Neural crest cell (in vitro differentiated cells): ENCODE measurements at regions not wholly inside any gene's neighbourhood (a gene's known extent, or its start where the extent isn't known, plus 50 kb on each side); places are given as distances from the start of the nearest gene placed in this dataset.

Experiments used
- DNase-seq: peaks from one replicate; pipeline ENCODE4 v3.0.0; 2021; ENCODE audit warnings: low read depth, mixed read lengths, low spot score
- H3K27ac Mint-ChIP-seq: one replicate; pipeline ENCODE4 v1.8.0; 2021; ENCODE audit warnings: mild to moderate bottlenecking, mixed read lengths; ENCODE audit not compliant: unreplicated experiment
- H3K27me3 Mint-ChIP-seq: 2 replicates; pipeline ENCODE4 v1.8.0; 2021; ENCODE audit warnings: low read depth, mild to moderate bottlenecking, mixed read lengths
- H3K36me3 Mint-ChIP-seq: 2 replicates; pipeline ENCODE4 v1.8.0; 2021; ENCODE audit warnings: low read depth, mild to moderate bottlenecking, mixed read lengths
- H3K4me1 Mint-ChIP-seq: 2 replicates; pipeline ENCODE4 v1.8.0; 2021; ENCODE audit warnings: mixed read lengths
- H3K4me3 Mint-ChIP-seq: one replicate; pipeline ENCODE4 v1.8.0; 2021; ENCODE audit warnings: mild to moderate bottlenecking, mixed read lengths
- H3K9me3 Mint-ChIP-seq: 2 replicates; pipeline ENCODE4 v1.8.0; 2021; ENCODE audit warnings: mixed read lengths
- TF ChIP-seq, protein P1 (sequence below): fragments of 200-600 bp; sonication (generic); conservative IDR thresholded peaks from 2 replicates; pipeline ENCODE4 v1.5.0; 2021; ENCODE audit warnings: antibody characterized with exemption, mild to moderate bottlenecking

DNA sequence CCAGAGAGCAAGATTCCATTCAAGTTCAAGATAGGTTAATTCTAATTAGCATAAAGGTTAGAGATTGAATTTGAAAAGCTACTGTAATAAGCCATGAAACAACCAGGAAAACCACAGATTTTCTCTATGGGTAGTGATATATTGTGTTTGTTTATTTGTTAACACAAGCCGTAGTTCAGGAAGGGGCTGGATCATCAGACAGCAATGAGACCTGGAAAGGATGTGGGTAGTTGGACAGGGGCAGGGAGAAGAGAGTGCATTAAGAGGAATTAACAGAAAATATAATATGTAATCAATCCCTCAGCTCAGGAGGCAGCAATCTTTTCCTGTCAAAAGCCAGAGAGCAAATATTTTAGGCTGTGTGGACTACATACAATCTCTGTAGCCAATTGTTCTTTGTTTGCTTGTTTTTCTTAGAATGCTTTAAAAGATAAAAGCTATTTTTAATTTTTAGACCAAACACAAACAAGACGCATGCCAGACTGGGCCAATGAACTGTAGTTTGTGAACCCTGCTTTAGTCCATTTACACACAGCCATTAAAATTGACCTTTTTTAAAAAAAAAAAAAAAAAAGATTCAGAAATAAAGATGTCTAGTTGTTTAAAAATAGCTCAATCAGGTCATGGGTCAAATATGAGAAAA lies 398.7 kb upstream of the MARCKS start:
- H3K4me1 Mint-ChIP-seq: peaks cover 20% of the 10 kb centered on the region
- no peaks in the 10 kb centered on the region for H3K27me3 Mint-ChIP-seq
- peak overlapping the region; percentile 17 for H3K27ac Mint-ChIP-seq
- no peak for DNase-seq
- H3K4me3 Mint-ChIP-seq: no peak overlapping the region
- H3K9me3 Mint-ChIP-seq: peaks cover 3% of the 10 kb centered on the region
- H3K36me3 Mint-ChIP-seq: no peaks in the 10 kb centered on the region
- TF ChIP-seq, protein P1, sequence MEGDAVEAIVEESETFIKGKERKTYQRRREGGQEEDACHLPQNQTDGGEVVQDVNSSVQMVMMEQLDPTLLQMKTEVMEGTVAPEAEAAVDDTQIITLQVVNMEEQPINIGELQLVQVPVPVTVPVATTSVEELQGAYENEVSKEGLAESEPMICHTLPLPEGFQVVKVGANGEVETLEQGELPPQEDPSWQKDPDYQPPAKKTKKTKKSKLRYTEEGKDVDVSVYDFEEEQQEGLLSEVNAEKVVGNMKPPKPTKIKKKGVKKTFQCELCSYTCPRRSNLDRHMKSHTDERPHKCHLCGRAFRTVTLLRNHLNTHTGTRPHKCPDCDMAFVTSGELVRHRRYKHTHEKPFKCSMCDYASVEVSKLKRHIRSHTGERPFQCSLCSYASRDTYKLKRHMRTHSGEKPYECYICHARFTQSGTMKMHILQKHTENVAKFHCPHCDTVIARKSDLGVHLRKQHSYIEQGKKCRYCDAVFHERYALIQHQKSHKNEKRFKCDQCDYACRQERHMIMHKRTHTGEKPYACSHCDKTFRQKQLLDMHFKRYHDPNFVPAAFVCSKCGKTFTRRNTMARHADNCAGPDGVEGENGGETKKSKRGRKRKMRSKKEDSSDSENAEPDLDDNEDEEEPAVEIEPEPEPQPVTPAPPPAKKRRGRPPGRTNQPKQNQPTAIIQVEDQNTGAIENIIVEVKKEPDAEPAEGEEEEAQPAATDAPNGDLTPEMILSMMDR: no peak

DNA sequence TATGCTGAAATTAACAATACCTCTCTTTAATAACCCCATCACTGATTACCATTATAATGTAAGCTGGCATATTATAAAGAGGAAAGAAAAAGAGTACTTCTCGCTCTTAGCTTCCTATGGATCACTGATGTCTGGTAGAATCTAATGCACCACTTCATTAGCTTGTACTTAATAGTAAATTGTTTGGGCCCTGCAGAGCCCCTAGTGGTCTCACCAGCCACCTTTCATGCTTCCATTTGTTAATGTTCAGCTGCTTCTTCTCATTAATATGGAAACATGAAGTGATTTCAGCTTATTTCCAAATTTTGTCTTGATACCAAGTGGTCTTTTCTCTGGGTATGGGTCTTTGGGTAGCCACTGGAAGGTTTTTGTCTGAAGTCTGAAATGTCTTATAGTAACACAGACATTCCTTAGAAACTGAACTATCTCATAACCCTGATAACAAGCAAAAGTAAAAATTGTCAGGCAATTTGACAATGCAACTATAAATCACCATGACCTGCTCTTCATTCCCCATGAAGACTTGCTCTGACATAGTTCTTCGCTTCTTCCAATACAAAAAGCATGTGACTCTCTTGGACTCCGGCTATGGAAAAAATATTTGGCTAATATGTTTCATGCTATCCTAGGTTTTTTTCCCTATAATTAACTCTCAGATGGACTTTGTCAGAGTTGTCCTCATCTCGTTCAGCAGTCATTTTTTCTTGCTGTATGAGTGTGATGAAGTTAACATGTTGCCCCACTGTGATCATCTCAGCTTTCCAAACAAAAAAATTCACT lies 395.8 kb upstream of the MARCKS start:
- Mint-ChIP-seq H3K4me1 (peaks cover 20% of the 10 kb centered on the region), H3K9me3 (no peaks in the 10 kb centered on the region), H3K36me3 (no peaks in the 10 kb centered on the region), H3K27ac (no peak overlapping the region), H3K27me3 (no peaks in the 10 kb centered on the region), H3K4me3 (no peak overlapping the region)
- DNase-seq: no peak
- TF ChIP-seq, protein P1: peak; percentile 50

DNA sequence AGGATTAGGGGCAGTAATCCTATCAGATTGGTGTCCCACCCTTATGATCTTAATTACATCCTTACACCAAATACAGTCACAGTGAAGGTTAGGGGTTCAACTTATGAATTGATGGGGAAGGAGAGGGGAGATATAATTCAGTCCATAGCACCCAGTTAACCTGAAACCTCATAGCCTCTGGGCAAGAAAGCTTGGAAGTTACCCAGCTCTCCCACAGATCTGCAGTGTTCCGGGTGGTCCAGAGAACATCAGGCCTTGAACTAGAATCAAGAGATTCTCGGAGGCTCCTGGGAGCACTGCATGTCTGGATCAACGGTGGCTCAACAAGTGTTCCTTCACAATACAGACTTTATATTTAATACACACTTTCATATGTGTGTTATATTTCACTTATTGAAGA lies 392.6 kb upstream of the MARCKS start:
- TF ChIP-seq, protein P1: no peak
- DNase-seq: no peak
- Mint-ChIP-seq H3K27ac (no peak overlapping the region), H3K4me3 (no peak overlapping the region), H3K27me3 (no peaks in the 10 kb centered on the region), H3K4me1 (no peaks in the 10 kb centered on the region), H3K9me3 (peaks cover 4% of the 10 kb centered on the region), H3K36me3 (peaks cover 2% of the 10 kb centered on the region)

DNA sequence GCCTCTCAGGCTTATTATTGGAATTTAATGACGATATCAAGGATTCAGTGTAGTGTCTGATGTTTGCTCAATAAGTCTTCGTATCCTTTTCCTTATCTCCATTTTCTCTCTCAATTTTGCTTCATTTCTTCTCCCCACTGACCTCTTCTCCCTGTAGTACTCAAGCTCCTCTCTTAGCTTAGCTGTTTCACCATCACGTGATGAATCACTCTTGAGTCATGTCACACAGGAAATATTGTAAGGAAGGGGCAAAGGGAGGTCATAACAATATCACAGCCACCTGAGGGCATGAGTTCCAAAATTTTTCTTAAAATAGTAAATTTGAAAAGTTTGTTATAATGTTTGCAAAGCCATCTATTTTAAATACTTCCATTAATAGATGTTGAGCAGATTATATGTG lies 392.2 kb upstream of the MARCKS start:
- Mint-ChIP-seq H3K27me3 (no peaks in the 10 kb centered on the region), H3K4me1 (no peaks in the 10 kb centered on the region), H3K9me3 (peaks cover 4% of the 10 kb centered on the region), H3K27ac (no peak overlapping the region), H3K36me3 (peaks cover 2% of the 10 kb centered on the region), H3K4me3 (no peak overlapping the region)
- DNase-seq: no peak
- TF ChIP-seq, protein P1: no peak

DNA sequence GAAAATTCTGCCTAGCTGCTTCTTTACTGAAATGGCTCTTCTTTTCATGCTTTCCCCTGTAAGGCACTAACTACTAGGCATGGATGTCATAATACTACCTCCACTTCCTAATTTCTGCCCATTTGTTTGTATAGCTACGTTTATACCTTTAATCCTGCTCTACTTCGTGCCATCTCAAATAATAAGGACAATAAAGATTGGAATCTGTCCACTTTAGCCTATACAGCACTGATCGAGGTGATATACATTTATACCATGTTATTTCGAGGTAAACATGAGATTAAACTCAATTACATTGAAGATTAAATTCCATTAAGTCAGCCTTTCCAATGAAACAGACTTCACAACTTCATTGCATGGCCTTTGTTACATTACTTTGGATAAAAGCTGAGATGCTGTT lies 390.6 kb upstream of the MARCKS start:
- Mint-ChIP-seq H3K27me3 (no peaks in the 10 kb centered on the region), H3K27ac (no peak overlapping the region), H3K4me1 (no peaks in the 10 kb centered on the region), H3K9me3 (peaks cover 7% of the 10 kb centered on the region), H3K36me3 (peaks cover 2% of the 10 kb centered on the region), H3K4me3 (no peak overlapping the region)
- no peak for DNase-seq
- TF ChIP-seq, protein P1: no peak
